ENCODE measurements at regions not wholly inside any gene's neighbourhood (a gene's known extent, or its start where the extent isn't known, plus 50 kb on each side); places are given as distances from the start of the nearest gene placed in this dataset.
A peak's percentile ranks its signal among the peaks of the same experiment; 100 is the strongest.

DNA sequence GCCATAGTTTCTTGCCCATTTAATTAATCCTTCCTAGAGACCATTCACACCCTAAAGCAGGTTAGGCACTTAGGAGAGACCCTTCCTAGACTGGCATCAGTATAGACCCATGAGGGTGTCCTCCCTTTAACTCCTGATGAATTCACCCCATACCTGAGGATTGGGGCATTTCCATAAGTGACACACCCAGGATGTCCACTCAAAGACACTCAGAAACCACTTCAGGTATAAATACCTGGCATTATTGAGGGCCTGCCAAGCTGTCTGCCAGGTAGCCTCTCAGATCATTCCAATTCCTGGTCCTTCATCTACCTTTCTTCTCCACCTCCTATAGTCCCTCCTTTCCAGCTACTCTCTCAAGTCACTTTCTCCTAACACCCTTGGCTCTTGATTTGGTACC, 57.5 kb upstream of the SLC14A2 start:
- DNase-seq, result no peak
- intact Hi-C loops (cut with DNase I; ENCODE audit: low total_unique reads), result no loop called here
- H3K27ac ChIP-seq, result no peak overlapping the region
- no peak overlapping the region for H3K4me3 ChIP-seq
- H3K9me3 ChIP-seq, result no peaks in the 10 kb centered on the region
- H3K27me3 ChIP-seq, result no peaks in the 10 kb centered on the region
- no peaks in the 10 kb centered on the region for H3K4me1 ChIP-seq
- H3K36me3 ChIP-seq (ENCODE audit: low read depth, missing control alignments), result no peaks in the 10 kb centered on the region
- TF ChIP-seq, protein P1, sequence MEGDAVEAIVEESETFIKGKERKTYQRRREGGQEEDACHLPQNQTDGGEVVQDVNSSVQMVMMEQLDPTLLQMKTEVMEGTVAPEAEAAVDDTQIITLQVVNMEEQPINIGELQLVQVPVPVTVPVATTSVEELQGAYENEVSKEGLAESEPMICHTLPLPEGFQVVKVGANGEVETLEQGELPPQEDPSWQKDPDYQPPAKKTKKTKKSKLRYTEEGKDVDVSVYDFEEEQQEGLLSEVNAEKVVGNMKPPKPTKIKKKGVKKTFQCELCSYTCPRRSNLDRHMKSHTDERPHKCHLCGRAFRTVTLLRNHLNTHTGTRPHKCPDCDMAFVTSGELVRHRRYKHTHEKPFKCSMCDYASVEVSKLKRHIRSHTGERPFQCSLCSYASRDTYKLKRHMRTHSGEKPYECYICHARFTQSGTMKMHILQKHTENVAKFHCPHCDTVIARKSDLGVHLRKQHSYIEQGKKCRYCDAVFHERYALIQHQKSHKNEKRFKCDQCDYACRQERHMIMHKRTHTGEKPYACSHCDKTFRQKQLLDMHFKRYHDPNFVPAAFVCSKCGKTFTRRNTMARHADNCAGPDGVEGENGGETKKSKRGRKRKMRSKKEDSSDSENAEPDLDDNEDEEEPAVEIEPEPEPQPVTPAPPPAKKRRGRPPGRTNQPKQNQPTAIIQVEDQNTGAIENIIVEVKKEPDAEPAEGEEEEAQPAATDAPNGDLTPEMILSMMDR (IDR thresholded peaks at IDR 0.05), result no peak
- TF ChIP-seq POLR2A (IDR thresholded peaks at IDR 0.05), result no peak

DNA sequence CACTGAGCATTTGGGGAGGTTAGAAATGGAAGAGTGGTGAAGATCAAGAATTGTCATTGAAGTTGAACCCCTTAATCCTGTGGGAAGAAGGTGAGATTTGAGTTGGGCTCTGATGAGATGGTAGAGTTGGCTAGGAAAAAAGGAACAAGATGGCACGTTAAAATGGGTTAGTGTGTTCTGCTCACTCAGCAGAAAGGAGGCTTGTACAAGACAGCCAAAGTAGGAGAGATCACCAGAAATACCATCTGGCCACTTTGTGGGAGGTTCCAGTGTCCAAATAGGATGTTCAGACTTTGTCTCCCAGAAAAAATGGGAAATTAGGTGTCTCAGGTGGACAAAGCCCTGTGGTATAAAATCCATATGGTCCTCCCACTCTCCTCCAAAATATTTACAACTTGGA, 56.0 kb upstream of the SLC14A2 start:
- no peak for DNase-seq
- no peak for TF ChIP-seq POLR2A (IDR thresholded peaks at IDR 0.05)
- TF ChIP-seq, protein P1 (IDR thresholded peaks at IDR 0.05), result no peak
- Histone ChIP-seq H3K27me3 (no peaks in the 10 kb centered on the region), H3K4me3 (no peak overlapping the region), H3K9me3 (no peaks in the 10 kb centered on the region), H3K36me3 (ENCODE audit: low read depth, missing control alignments) (no peaks in the 10 kb centered on the region), H3K27ac (no peak overlapping the region), H3K4me1 (no peaks in the 10 kb centered on the region)
- WGBS, 2 donors, result 71 to 88% methylated on average over 1 of the region's 1 CpG
- intact Hi-C loops (cut with DNase I; ENCODE audit: low total_unique reads), result no loop called here

DNA sequence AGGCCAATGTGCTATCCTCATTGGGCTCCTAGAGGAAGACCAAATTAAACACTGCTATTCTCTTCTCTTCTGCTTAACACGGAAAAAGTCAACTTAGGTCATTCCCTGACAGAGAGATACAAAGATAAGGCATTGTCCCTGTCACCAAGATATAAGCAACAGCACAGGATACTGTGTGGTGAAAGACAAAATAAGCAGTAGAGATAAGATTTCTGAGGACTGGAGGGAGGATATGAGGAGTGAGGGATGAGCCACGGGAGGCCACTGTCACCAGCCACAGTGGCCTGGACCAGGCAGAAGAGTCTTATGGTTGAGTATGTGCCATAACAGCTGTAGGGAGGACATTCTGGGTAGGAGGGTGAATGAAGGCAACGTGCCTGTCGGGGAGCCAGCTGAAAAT, 54.4 kb upstream of the SLC14A2 start:
- intact Hi-C loops (cut with DNase I; ENCODE audit: low total_unique reads), result no loop called here
- Histone ChIP-seq H3K4me3 (no peak overlapping the region), H3K36me3 (ENCODE audit: low read depth, missing control alignments) (no peaks in the 10 kb centered on the region), H3K27me3 (no peaks in the 10 kb centered on the region), H3K9me3 (no peaks in the 10 kb centered on the region), H3K4me1 (no peaks in the 10 kb centered on the region), H3K27ac (no peak overlapping the region)
- DNase-seq, result no peak
- 75 to 90% methylated on average over 4 of the region's 4 CpGs for WGBS, 2 donors
- TF ChIP-seq POLR2A (IDR thresholded peaks at IDR 0.05), result no peak
- TF ChIP-seq, protein P1 (IDR thresholded peaks at IDR 0.05), result no peak

DNA sequence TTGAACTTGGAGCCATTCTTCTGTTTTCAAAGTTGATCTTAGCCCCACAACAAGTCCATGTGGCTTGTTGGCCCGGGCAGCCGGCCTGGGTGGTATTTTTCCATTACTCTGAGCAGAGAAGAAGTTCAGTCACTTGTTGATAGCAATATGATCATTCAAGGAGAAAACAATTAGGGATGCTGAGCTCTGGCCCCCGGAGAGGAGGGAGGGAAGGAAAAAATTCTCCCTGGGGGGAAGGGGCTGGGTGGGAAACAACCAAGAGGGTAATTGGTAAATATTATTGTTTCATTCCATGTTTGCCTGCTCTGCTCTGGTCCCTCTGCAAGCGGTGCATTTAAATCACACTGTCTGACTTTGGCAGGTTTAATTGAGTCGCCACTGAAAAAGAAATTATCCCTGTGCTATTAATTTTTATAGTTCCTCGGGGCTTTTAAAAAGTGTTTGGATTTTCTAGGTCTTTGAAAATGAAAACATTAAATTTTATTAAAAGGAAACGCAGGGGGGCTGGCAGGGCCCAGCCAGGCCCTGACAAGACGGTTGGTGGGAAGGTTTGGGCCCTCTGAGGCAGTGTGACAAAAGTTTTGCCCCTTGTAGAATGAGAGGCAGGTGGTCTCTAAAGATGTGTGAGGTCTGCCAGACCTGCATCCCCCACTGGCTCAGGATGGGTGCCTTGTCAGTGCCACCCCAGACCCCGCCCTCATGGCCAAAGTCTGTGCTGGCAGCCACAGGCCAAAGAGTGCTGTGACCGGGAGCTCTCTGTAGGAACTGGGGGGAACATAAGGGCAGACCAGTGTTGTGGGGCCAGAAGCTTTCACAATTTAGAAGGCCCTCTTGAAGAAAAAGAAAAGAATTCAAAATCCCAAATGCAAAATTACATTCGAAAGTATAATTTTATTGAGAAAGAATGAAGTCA, 52.5 kb upstream of the SLC14A2 start:
- no peak for TF ChIP-seq POLR2A (IDR thresholded peaks at IDR 0.05)
- TF ChIP-seq, protein P1 (IDR thresholded peaks at IDR 0.05), result no peak
- Histone ChIP-seq H3K4me1 (peaks cover 11% of the 10 kb centered on the region), H3K36me3 (ENCODE audit: low read depth, missing control alignments) (no peaks in the 10 kb centered on the region), H3K27ac (peak overlapping the region in 1 of 2 donors; percentile 7), H3K9me3 (no peaks in the 10 kb centered on the region), H3K4me3 (no peak overlapping the region), H3K27me3 (no peaks in the 10 kb centered on the region)
- DNase-seq, result peak; percentile 71
- intact Hi-C loops (cut with DNase I; ENCODE audit: low total_unique reads), result no loop called here
- 57 to 58% methylated on average over 11 of the region's 11 CpGs for WGBS, 2 donors
